Type B pancreatic cell (in vitro differentiated cells): ENCODE measurements at regions not wholly inside any gene's neighbourhood (a gene's known extent, or its start where the extent isn't known, plus 50 kb on each side); places are given as distances from the start of the nearest gene placed in this dataset.

Experiments used
- DNase-seq: peaks from one replicate; pipeline ENCODE4 v3.0.0; 2021; ENCODE audit warnings: mixed read lengths; ENCODE audit not compliant: unreplicated experiment; ENCODE audit errors: extremely low spot score
- H3K27ac Mint-ChIP-seq: 2 replicates; pipeline ENCODE4 v1.8.0; 2021; ENCODE audit warnings: mild to moderate bottlenecking, mixed read lengths
- H3K27me3 Mint-ChIP-seq: 2 replicates; pipeline ENCODE4 v1.8.0; 2021; ENCODE audit warnings: mixed read lengths
- H3K36me3 Mint-ChIP-seq: 2 replicates; pipeline ENCODE4 v1.8.0; 2021; ENCODE audit warnings: mixed read lengths
- H3K4me1 Mint-ChIP-seq: one replicate; pipeline ENCODE4 v1.8.0; 2021; ENCODE audit warnings: mixed read lengths; ENCODE audit not compliant: unreplicated experiment
- H3K4me3 Mint-ChIP-seq: 2 replicates; pipeline ENCODE4 v1.8.0; 2021; ENCODE audit warnings: mild to moderate bottlenecking, mixed read lengths
- H3K9me3 Mint-ChIP-seq: 2 replicates; pipeline ENCODE4 v1.8.0; 2021; ENCODE audit warnings: mixed read lengths
- CTCF ChIP-seq: fragments of 200-600 bp; sonication (generic); conservative IDR thresholded peaks from 2 replicates; pipeline ENCODE4 v1.5.0; 2021; ENCODE audit warnings: antibody characterized with exemption, mild to moderate bottlenecking

- Mint-ChIP-seq H3K9me3 (peaks cover 9% of the 10 kb centered on the region), H3K27ac (peak overlapping the region; percentile 84), H3K36me3 (no peaks in the 10 kb centered on the region), H3K4me1 (peaks cover 17% of the 10 kb centered on the region), H3K27me3 (no peaks in the 10 kb centered on the region), H3K4me3 (no peak overlapping the region)
- no peak for DNase-seq
- TF ChIP-seq CTCF: no peak
These were observed 322.2 kb downstream of the IRS1 start for GRCh38 chr2:226477221-226478108.

- Mint-ChIP-seq H3K27ac (peak overlapping the region; percentile 47), H3K4me3 (peak overlapping the region; percentile 17), H3K36me3 (no peaks in the 10 kb centered on the region), H3K4me1 (peaks cover 17% of the 10 kb centered on the region), H3K27me3 (no peaks in the 10 kb centered on the region), H3K9me3 (peaks cover 9% of the 10 kb centered on the region)
- no peak for TF ChIP-seq CTCF
- DNase-seq: no peak
These were observed 324.0 kb downstream of the IRS1 start for GRCh38 chr2:226475650-226476049.

- no peak for DNase-seq
- no peaks in the 10 kb centered on the region for H3K36me3 Mint-ChIP-seq
- H3K4me3 Mint-ChIP-seq: no peak overlapping the region
- H3K27me3 Mint-ChIP-seq: no peaks in the 10 kb centered on the region
- peaks cover 17% of the 10 kb centered on the region for H3K4me1 Mint-ChIP-seq
- no peak overlapping the region for H3K27ac Mint-ChIP-seq
- TF ChIP-seq CTCF: no peak
- peaks cover 9% of the 10 kb centered on the region for H3K9me3 Mint-ChIP-seq
These were observed 325.5 kb downstream of the IRS1 start for GRCh38 chr2:226474131-226474530.

GRCh38 chr2:226471987-226472470 lies 327.6 kb downstream of the IRS1 start:
- Mint-ChIP-seq H3K36me3 (no peaks in the 10 kb centered on the region), H3K27me3 (no peaks in the 10 kb centered on the region), H3K9me3 (peaks cover 9% of the 10 kb centered on the region), H3K27ac (no peak overlapping the region), H3K4me3 (no peak overlapping the region), H3K4me1 (peaks cover 3% of the 10 kb centered on the region)
- DNase-seq: no peak
- TF ChIP-seq CTCF: no peak

GRCh38 chr2:226467633-226468032 lies 332.0 kb downstream of the IRS1 start:
- Mint-ChIP-seq H3K27me3 (no peaks in the 10 kb centered on the region), H3K4me1 (no peaks in the 10 kb centered on the region), H3K27ac (no peak overlapping the region), H3K9me3 (no peaks in the 10 kb centered on the region), H3K36me3 (no peaks in the 10 kb centered on the region), H3K4me3 (no peak overlapping the region)
- TF ChIP-seq CTCF: no peak
- no peak for DNase-seq
